ENCODE measurements at regions not wholly inside any gene's neighbourhood (a gene's known extent, or its start where the extent isn't known, plus 50 kb on each side); places are given as distances from the start of the nearest gene placed in this dataset.

- TF ChIP-seq CTCF (tag by site-specific recombination; IDR thresholded peaks at IDR 0.05) (no peak), ZNF629 (tag by site-specific recombination; IDR thresholded peaks at IDR 0.05) (no peak), ZNF274 (IDR thresholded peaks at IDR 0.05; ENCODE audit: low read length) (no peak), ZNF274 (tag by site-specific recombination; IDR thresholded peaks at IDR 0.05; ENCODE audit: borderline replicate concordance) (no peak), HOXD13 (CRISPR knock-in tag; IDR thresholded peaks at IDR 0.05; ENCODE audit: borderline replicate concordance) (no peak), ZNF792 (tag by site-specific recombination; IDR thresholded peaks at IDR 0.05) (no peak), REST (tag by site-specific recombination; IDR thresholded peaks at IDR 0.05) (no peak), ZNF155 (tag by site-specific recombination; IDR thresholded peaks at IDR 0.05) (no peak), KLF7 (tag by site-specific recombination; IDR thresholded peaks at IDR 0.05; ENCODE audit: borderline replicate concordance) (no peak)
Observed at GRCh38 chr13:107835339-107836018, 379.9 kb downstream of the LIG4 start.
